Trophoblast cell (in vitro differentiated cells and primary cell): ENCODE measurements at regions not wholly inside any gene's neighbourhood (a gene's known extent, or its start where the extent isn't known, plus 50 kb on each side); places are given as distances from the start of the nearest gene placed in this dataset.

Experiments
- DNase-seq, 2 donors: peaks; one replicate each; pipeline ENCODE4 v3.0.0-alpha.2; 2016
- H2AFZ ChIP-seq: 2 replicates; pipeline ENCODE4 v1.6.1; 2013; ENCODE audit warnings: low read length, moderate library complexity, mild to moderate bottlenecking; ENCODE audit not compliant: insufficient read depth, poor library complexity
- H2AK5ac ChIP-seq: 2 replicates; pipeline ENCODE4 v1.6.1; 2013; ENCODE audit warnings: mild to moderate bottlenecking, low read length
- H2BK120ac ChIP-seq: 2 replicates; pipeline ENCODE4 v1.6.1; 2013; ENCODE audit warnings: low read length, mild to moderate bottlenecking, moderate library complexity; ENCODE audit not compliant: insufficient read depth, poor library complexity
- H2BK12ac ChIP-seq: 2 replicates; pipeline ENCODE4 v1.6.1; 2013; ENCODE audit warnings: mild to moderate bottlenecking, low read length, moderate library complexity
- H2BK5ac ChIP-seq: 2 replicates; pipeline ENCODE4 v1.6.1; 2013; ENCODE audit warnings: low read length, low read depth, moderate library complexity, mild to moderate bottlenecking; ENCODE audit not compliant: poor library complexity
- H3K14ac ChIP-seq: 2 replicates; pipeline ENCODE4 v1.6.1; 2013; ENCODE audit warnings: mild to moderate bottlenecking, low read length
- H3K18ac ChIP-seq: 2 replicates; pipeline ENCODE4 v1.6.1; 2013; ENCODE audit warnings: mild to moderate bottlenecking, low read length
- H3K23ac ChIP-seq: 2 replicates; pipeline ENCODE4 v1.6.1; 2013; ENCODE audit warnings: low read length
- H3K27ac ChIP-seq: 2 replicates; pipeline ENCODE4 v1.5.1; 2013; ENCODE audit warnings: low read depth, mild to moderate bottlenecking, inconsistent platforms, low read length, moderate library complexity
- H3K27me3 ChIP-seq: 2 replicates; pipeline ENCODE4 v1.6.1; 2013; ENCODE audit warnings: inconsistent platforms, mild to moderate bottlenecking, low read length, moderate library complexity; ENCODE audit not compliant: insufficient read depth
- H3K36me3 ChIP-seq, 2 experiments: 1 replicate in 1 of 2; 2 replicates in 1 of 2; pipeline ENCODE4 v1.6.1; 2013; ENCODE audit warnings: low read length in 2 of 2, mild to moderate bottlenecking in 2 of 2, moderate library complexity in 1 of 2; ENCODE audit not compliant: insufficient read depth in 2 of 2, control insufficient read depth in 1 of 2
- H3K4ac ChIP-seq: 2 replicates; pipeline ENCODE4 v1.6.1; 2013; ENCODE audit warnings: low read depth, mild to moderate bottlenecking, low read length, moderate library complexity
- H3K4me1 ChIP-seq, 2 experiments: 1 replicate in 1 of 2; 2 replicates in 1 of 2; pipeline ENCODE4 v1.6.1; 2013; ENCODE audit warnings: low read length in 2 of 2, mild to moderate bottlenecking in 2 of 2, moderate library complexity in 1 of 2; ENCODE audit not compliant: insufficient read depth in 2 of 2, control insufficient read depth in 1 of 2
- H3K4me2 ChIP-seq: 2 replicates; pipeline ENCODE4 v1.6.1; 2013; ENCODE audit warnings: inconsistent platforms, mild to moderate bottlenecking, low read length, moderate library complexity
- H3K4me3 ChIP-seq: 2 replicates; pipeline ENCODE4 v1.5.1; 2013; ENCODE audit warnings: mild to moderate bottlenecking, low read depth, low read length, inconsistent platforms
- H3K79me1 ChIP-seq: one replicate; pipeline ENCODE4 v1.6.1; 2013; ENCODE audit warnings: low read length
- H3K79me2 ChIP-seq: 2 replicates; pipeline ENCODE4 v1.6.1; 2013; ENCODE audit warnings: low read length, mild to moderate bottlenecking; ENCODE audit not compliant: control insufficient read depth, insufficient read depth, poor library complexity
- H3K9ac ChIP-seq: 2 replicates; pipeline ENCODE4 v1.6.1; 2013; ENCODE audit warnings: mild to moderate bottlenecking, low read length
- H3K9me3 ChIP-seq: 2 replicates; pipeline ENCODE4 v1.6.1; 2013; ENCODE audit warnings: low read depth, mild to moderate bottlenecking, control low read depth, inconsistent platforms, low read length; ENCODE audit not compliant: insufficient read depth
- H4K12ac ChIP-seq: 2 replicates; pipeline ENCODE4 v1.6.1; 2013; ENCODE audit warnings: low read depth, mild to moderate bottlenecking, low read length, moderate library complexity
- H4K8ac ChIP-seq: 2 replicates; pipeline ENCODE4 v1.6.1; 2013; ENCODE audit warnings: low read depth, mild to moderate bottlenecking, low read length, moderate library complexity
- H4K91ac ChIP-seq: one replicate; pipeline ENCODE4 v1.6.1; 2013; ENCODE audit warnings: low read depth, mild to moderate bottlenecking, low read length, moderate library complexity
- WGBS: extraction: QIAGEN DNeasy Blood & Tissue Kit; methylation state at CpG from one replicate; pipeline ENCODE4 v1.1.7; 2013; ENCODE audit warnings: missing lambda C conversion rate; ENCODE audit not compliant: insufficient read length, insufficient coverage; ENCODE audit errors: extremely low coverage; 5-methylcytosine and 5-hydroxymethylcytosine counted together

GRCh38 chr1:220410611-220411010 lies 117.3 kb upstream of the MARK1 start:
- no CpG with 5 or more reads among the region's 7 CpGs for WGBS
- peaks cover 11% of the 10 kb centered on the region in 2 experiments for H3K4me1 ChIP-seq
- no peak overlapping the region for H3K4me3 ChIP-seq

GRCh38 chr1:220409771-220410595 lies 118.0 kb upstream of the MARK1 start:
- Histone ChIP-seq H3K4ac (peak overlapping the region; percentile 75), H2BK120ac (peak overlapping the region; percentile 96), H3K9ac (no peak overlapping the region), H3K4me1 (peaks cover 11% of the 10 kb centered on the region in 2 experiments), H2AFZ (peak overlapping the region; percentile 92), H4K12ac (peak overlapping the region; percentile 68), H3K23ac (no peak overlapping the region), H3K79me2 (peaks cover 4% of the 10 kb centered on the region), H3K18ac (peak overlapping the region; percentile 68), H3K4me2 (peak overlapping the region; percentile 1), H2AK5ac (peak overlapping the region; percentile 5), H2BK12ac (peak overlapping the region; percentile 85), H3K14ac (peak overlapping the region; percentile 70), H3K27me3 (no peaks in the 10 kb centered on the region), H2BK5ac (peak overlapping the region; percentile 59), H4K8ac (peak overlapping the region; percentile 77), H3K36me3 (no peaks in the 10 kb centered on the region), H3K4me3 (no peak overlapping the region), H4K91ac (peak overlapping the region; percentile 70), H3K9me3 (no peaks in the 10 kb centered on the region), H3K79me1 (peaks cover 6% of the 10 kb centered on the region), H3K27ac (peak overlapping the region; percentile 25)
- DNase-seq, result no peak
- WGBS, result no CpG with 5 or more reads among the region's 13 CpGs

More at GRCh38 chr1:220410611-220411010, 117.3 kb upstream of the MARK1 start:
- H3K79me2 ChIP-seq, result peaks cover 4% of the 10 kb centered on the region
- no peak overlapping the region for H2AFZ ChIP-seq
- no peak overlapping the region for H3K18ac ChIP-seq
- no peak overlapping the region for H3K9ac ChIP-seq
- H4K91ac ChIP-seq, result no peak overlapping the region
- no peak overlapping the region for H2AK5ac ChIP-seq
- no peaks in the 10 kb centered on the region for H3K27me3 ChIP-seq
- no peak overlapping the region for H2BK120ac ChIP-seq
- H3K79me1 ChIP-seq, result peaks cover 6% of the 10 kb centered on the region
- no peak overlapping the region for H4K12ac ChIP-seq
- no peak overlapping the region for H3K4me2 ChIP-seq
- H3K36me3 ChIP-seq, result no peaks in the 10 kb centered on the region
- H3K23ac ChIP-seq, result no peak overlapping the region
- DNase-seq, result no peak
- H3K4ac ChIP-seq, result no peak overlapping the region
- H2BK5ac ChIP-seq, result no peak overlapping the region
- H2BK12ac ChIP-seq, result no peak overlapping the region
- H3K14ac ChIP-seq, result no peak overlapping the region
- no peak overlapping the region for H4K8ac ChIP-seq
- H3K9me3 ChIP-seq, result no peaks in the 10 kb centered on the region
- H3K27ac ChIP-seq, result no peak overlapping the region

DNA sequence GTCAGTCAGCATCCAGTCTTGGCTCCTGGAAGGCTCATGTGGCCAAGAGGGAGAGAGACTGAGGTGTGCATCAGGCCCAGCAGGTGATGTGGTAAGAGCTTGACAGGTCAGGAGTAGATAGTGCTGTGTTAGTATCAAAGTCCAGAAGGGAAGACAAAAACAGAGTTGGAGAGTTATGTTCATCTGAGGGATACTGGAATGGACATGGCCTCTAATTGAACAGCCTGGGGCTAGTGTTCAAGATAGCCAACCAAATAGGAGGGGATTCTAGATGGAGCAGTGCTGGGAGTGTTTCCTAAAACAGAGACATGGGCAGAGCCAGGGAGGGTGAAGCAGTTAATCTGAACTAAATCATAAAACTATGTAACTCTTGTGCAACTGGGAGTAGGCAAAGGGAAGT lies 120.7 kb upstream of the MARK1 start:
- no peak overlapping the region for H3K4me2 ChIP-seq
- no peak overlapping the region for H4K8ac ChIP-seq
- no peak overlapping the region for H3K9ac ChIP-seq

GRCh38 chr1:220398238-220398637 lies 126.0 kb upstream of the RAB3GAP2 start:
- H3K79me1 ChIP-seq, result no peaks in the 10 kb centered on the region
- no peak overlapping the region for H3K9ac ChIP-seq
- no peaks in the 10 kb centered on the region for H3K36me3 ChIP-seq
- no peak overlapping the region for H3K4ac ChIP-seq
- H3K27me3 ChIP-seq, result no peaks in the 10 kb centered on the region
- no peak overlapping the region for H3K14ac ChIP-seq
- no peaks in the 10 kb centered on the region for H3K9me3 ChIP-seq
- H2BK12ac ChIP-seq, result no peak overlapping the region
- H2BK5ac ChIP-seq, result no peak overlapping the region
- DNase-seq, result no peak
- no peak overlapping the region for H2AFZ ChIP-seq
- no peaks in the 10 kb centered on the region for H3K4me1 ChIP-seq
- H3K23ac ChIP-seq, result no peak overlapping the region
- no peak overlapping the region for H3K4me2 ChIP-seq
- no peak overlapping the region for H4K12ac ChIP-seq
- H4K91ac ChIP-seq, result no peak overlapping the region
- no peak overlapping the region for H2AK5ac ChIP-seq
- H3K4me3 ChIP-seq, result no peak overlapping the region
- H3K79me2 ChIP-seq, result no peaks in the 10 kb centered on the region
- H2BK120ac ChIP-seq, result no peak overlapping the region
- H3K27ac ChIP-seq, result no peak overlapping the region
- H3K18ac ChIP-seq, result no peak overlapping the region
- WGBS, result no CpG with 5 or more reads among the region's 2 CpGs
- no peak overlapping the region for H4K8ac ChIP-seq

More for the DNA sequence above, 120.7 kb upstream of the MARK1 start:
- no peak overlapping the region for H2AK5ac ChIP-seq
- H3K27me3 ChIP-seq, result no peaks in the 10 kb centered on the region
- H3K9me3 ChIP-seq, result no peaks in the 10 kb centered on the region
- H2BK5ac ChIP-seq, result no peak overlapping the region
- H3K18ac ChIP-seq, result no peak overlapping the region
- H3K4me3 ChIP-seq, result no peak overlapping the region
- peaks cover 4% of the 10 kb centered on the region for H3K79me1 ChIP-seq
- H3K23ac ChIP-seq, result no peak overlapping the region
- no peak overlapping the region for H4K91ac ChIP-seq
- peaks cover 11% of the 10 kb centered on the region in 2 experiments for H3K4me1 ChIP-seq
- H3K4ac ChIP-seq, result no peak overlapping the region
- H3K36me3 ChIP-seq, result no peaks in the 10 kb centered on the region
- H2BK12ac ChIP-seq, result no peak overlapping the region
- no peak overlapping the region for H4K12ac ChIP-seq
- DNase-seq, result no peak
- H3K79me2 ChIP-seq, result peaks cover 4% of the 10 kb centered on the region
- no peak overlapping the region for H3K14ac ChIP-seq
- no peak overlapping the region for H2AFZ ChIP-seq
- H3K27ac ChIP-seq, result no peak overlapping the region
- no peak overlapping the region for H2BK120ac ChIP-seq
